Neural crest cell (in vitro differentiated cells): ENCODE measurements at regions not wholly inside any gene's neighbourhood (a gene's known extent, or its start where the extent isn't known, plus 50 kb on each side); places are given as distances from the start of the nearest gene placed in this dataset.
"Not testable (repeated sequence)": the region's sequence is repeated elsewhere in the genome, so short reads cannot be mapped to it uniquely, and the experiment has no call there.

ENCODE experiments used
- DNase-seq: peaks from one replicate; pipeline ENCODE4 v3.0.0; 2021; ENCODE audit warnings: low read depth, mixed read lengths, low spot score
- H3K27ac Mint-ChIP-seq: one replicate; pipeline ENCODE4 v1.8.0; 2021; ENCODE audit warnings: mild to moderate bottlenecking, mixed read lengths; ENCODE audit not compliant: unreplicated experiment
- H3K27me3 Mint-ChIP-seq: 2 replicates; pipeline ENCODE4 v1.8.0; 2021; ENCODE audit warnings: low read depth, mild to moderate bottlenecking, mixed read lengths
- H3K36me3 Mint-ChIP-seq: 2 replicates; pipeline ENCODE4 v1.8.0; 2021; ENCODE audit warnings: low read depth, mild to moderate bottlenecking, mixed read lengths
- H3K4me1 Mint-ChIP-seq: 2 replicates; pipeline ENCODE4 v1.8.0; 2021; ENCODE audit warnings: mixed read lengths
- H3K4me3 Mint-ChIP-seq: one replicate; pipeline ENCODE4 v1.8.0; 2021; ENCODE audit warnings: mild to moderate bottlenecking, mixed read lengths
- H3K9me3 Mint-ChIP-seq: 2 replicates; pipeline ENCODE4 v1.8.0; 2021; ENCODE audit warnings: mixed read lengths
- TF ChIP-seq, protein P1 (sequence below): fragments of 200-600 bp; sonication (generic); conservative IDR thresholded peaks from 2 replicates; pipeline ENCODE4 v1.5.0; 2021; ENCODE audit warnings: antibody characterized with exemption, mild to moderate bottlenecking

DNA sequence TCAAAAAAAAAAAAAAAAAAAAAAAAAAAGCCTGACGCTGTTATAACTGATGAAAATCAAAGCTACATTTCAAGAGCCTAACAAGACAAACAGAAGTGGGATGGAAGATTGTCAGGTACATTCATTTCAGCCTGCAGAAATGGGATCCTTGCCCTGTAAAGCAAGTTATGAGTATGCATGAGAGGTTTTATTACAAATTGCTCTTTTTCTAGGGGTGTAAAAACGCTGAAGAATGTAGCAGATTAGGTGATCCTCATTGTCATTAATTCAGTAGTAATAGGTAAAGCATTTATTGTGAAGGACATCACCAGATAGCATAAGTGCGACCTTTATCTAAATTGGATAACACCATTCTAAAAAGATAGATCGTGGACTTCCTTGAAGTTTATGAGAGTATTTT is 208.3 kb downstream of the KCNJ2 start:
- H3K36me3 Mint-ChIP-seq = no peaks in the 10 kb centered on the region
- no peak overlapping the region for H3K4me3 Mint-ChIP-seq
- peaks cover 6% of the 10 kb centered on the region for H3K9me3 Mint-ChIP-seq
- no peak for DNase-seq
- H3K4me1 Mint-ChIP-seq = peaks cover 2% of the 10 kb centered on the region
- no peaks in the 10 kb centered on the region for H3K27me3 Mint-ChIP-seq
- no peak overlapping the region for H3K27ac Mint-ChIP-seq
- TF ChIP-seq, protein P1, sequence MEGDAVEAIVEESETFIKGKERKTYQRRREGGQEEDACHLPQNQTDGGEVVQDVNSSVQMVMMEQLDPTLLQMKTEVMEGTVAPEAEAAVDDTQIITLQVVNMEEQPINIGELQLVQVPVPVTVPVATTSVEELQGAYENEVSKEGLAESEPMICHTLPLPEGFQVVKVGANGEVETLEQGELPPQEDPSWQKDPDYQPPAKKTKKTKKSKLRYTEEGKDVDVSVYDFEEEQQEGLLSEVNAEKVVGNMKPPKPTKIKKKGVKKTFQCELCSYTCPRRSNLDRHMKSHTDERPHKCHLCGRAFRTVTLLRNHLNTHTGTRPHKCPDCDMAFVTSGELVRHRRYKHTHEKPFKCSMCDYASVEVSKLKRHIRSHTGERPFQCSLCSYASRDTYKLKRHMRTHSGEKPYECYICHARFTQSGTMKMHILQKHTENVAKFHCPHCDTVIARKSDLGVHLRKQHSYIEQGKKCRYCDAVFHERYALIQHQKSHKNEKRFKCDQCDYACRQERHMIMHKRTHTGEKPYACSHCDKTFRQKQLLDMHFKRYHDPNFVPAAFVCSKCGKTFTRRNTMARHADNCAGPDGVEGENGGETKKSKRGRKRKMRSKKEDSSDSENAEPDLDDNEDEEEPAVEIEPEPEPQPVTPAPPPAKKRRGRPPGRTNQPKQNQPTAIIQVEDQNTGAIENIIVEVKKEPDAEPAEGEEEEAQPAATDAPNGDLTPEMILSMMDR = no peak

DNA sequence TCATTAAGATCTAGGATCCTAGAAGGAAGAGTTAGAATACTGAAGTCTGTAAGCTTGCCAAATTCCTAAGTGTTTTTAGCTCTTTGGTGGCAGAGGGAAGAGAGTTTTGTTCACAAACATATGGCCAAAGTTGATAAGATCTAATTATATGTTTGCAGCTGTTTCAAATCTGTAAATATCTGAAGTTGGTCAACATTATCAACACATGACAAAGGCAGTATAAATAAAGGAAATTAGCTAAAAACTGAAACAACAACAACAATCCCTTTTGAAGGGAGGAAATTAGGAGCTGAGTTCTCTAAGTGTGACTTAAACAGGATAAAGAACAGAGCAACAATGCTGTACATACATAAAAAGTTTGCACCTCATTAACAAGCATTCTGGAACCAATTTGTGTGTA is 208.7 kb downstream of the KCNJ2 start:
- H3K27ac Mint-ChIP-seq = no peak overlapping the region
- DNase-seq = no peak
- TF ChIP-seq, protein P1 = no peak
- H3K36me3 Mint-ChIP-seq = no peaks in the 10 kb centered on the region
- no peaks in the 10 kb centered on the region for H3K4me1 Mint-ChIP-seq
- no peak overlapping the region for H3K4me3 Mint-ChIP-seq
- no peaks in the 10 kb centered on the region for H3K27me3 Mint-ChIP-seq
- peaks cover 6% of the 10 kb centered on the region for H3K9me3 Mint-ChIP-seq

DNA sequence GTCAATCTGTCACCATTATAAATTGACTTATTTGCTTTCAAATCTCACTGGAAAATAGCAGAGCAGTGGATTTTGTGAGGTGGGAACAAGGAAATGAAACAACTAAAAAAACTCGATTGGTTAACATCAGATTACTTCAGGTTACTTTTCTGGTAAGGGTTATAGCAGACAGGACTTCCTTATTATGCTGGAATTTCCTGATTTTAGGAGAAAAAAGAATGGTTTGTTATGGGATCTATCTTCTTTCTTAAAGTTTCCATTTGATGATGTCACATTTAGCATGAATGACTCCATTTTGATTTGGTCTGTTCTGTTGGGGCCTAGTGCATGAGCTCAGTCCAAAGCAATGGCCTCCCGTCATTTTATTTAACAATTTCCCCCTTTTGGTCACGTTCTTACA is 210.6 kb downstream of the KCNJ2 start:
- Mint-ChIP-seq H3K27me3 (no peaks in the 10 kb centered on the region), H3K36me3 (no peaks in the 10 kb centered on the region), H3K4me3 (no peak overlapping the region), H3K27ac (no peak overlapping the region), H3K9me3 (no peaks in the 10 kb centered on the region), H3K4me1 (no peaks in the 10 kb centered on the region)
- TF ChIP-seq, protein P1 = no peak
- no peak for DNase-seq

DNA sequence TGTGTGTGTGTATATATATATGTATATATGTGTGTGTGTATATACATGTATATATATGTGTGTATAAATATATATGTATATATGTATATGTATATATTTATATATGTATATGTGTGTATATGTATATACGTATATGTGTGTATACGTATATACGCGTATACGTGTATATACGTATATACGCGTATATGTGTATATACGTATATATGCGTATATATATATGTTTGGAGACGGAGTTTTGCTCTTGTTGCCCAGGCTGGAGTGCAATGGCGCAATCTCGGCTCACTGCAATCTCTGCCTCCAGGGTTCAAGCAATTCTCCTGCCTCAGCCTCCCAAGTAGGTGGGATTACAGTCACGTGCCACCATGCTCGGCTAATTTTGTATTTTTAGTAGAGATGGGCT is 212.6 kb downstream of the KCNJ2 start:
- H3K4me1 Mint-ChIP-seq, H3K36me3 Mint-ChIP-seq, H3K27me3 Mint-ChIP-seq, DNase-seq, H3K9me3 Mint-ChIP-seq, H3K27ac Mint-ChIP-seq, H3K4me3 Mint-ChIP-seq: not testable (repeated sequence)

DNA sequence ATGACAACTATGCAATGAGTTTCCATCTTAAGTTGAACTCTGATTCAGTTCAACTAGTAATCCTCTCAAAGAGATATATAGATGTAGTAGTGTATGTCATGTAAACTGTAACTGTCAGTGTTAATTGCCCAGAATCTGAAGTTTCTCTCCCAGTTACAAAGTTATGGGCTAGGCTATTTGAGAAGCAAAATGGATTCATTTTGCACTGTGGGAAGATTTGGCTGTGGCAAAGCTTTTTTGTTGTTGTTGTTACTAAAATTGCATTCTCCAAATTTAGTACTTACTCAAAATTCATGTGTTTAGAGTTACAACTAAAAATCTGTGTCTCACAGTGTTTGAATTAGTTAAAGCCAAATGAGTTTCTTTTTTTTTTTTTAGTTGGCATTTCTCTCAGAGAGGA is 219.0 kb downstream of the KCNJ2 start:
- Mint-ChIP-seq H3K36me3 (no peaks in the 10 kb centered on the region), H3K4me3 (no peak overlapping the region), H3K4me1 (peaks cover 5% of the 10 kb centered on the region), H3K9me3 (peaks cover 2% of the 10 kb centered on the region), H3K27ac (no peak overlapping the region), H3K27me3 (no peaks in the 10 kb centered on the region)
- no peak for DNase-seq
- TF ChIP-seq, protein P1 = no peak

DNA sequence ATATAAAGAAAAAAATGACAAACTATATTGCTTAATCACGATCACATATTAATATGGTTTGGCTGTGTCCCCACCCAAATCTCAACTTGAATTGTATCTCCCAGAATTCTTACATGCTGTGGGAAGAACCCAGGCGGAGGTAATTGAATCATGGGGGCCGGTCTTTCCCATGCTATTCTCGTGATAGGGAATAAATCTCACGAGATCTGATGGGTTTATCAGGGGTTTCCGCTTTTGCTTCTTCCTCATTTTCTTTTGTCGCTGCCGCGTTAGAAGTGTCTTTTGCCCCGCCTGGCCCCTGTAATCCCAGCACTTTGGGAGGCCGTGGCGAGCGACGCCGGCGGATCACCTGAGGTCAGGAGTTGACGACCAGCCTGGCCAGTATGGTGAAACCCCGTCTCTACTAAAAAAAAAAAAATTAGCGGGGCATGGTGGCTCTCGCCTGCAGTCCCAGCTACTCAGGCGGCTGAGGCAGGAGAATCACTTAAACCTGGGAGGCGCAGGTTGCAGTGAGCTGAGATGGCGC is 220.0 kb downstream of the KCNJ2 start:
- not testable (repeated sequence) for H3K36me3 Mint-ChIP-seq, H3K4me3 Mint-ChIP-seq, H3K4me1 Mint-ChIP-seq, H3K27ac Mint-ChIP-seq, H3K27me3 Mint-ChIP-seq, H3K9me3 Mint-ChIP-seq, DNase-seq

DNA sequence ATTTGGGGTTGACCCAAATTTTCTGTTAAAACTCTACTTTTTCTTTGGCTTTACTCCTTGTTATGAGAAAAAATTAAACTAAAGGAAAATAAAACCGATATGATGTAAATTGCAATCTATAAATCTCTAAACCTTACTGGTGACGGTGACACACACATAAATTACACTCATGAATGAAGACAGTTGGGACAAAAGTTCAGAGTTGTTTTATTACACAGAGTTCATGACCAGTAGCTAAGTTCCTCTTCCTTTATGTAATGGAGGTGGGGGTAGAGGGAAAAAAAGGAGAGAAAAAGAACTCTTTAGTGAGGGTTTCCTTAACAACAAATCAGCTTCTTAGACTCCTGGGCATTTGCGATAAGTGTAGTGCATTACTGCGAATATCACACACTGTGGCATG is 220.7 kb downstream of the KCNJ2 start:
- no peak overlapping the region for H3K27ac Mint-ChIP-seq
- H3K27me3 Mint-ChIP-seq = no peaks in the 10 kb centered on the region
- H3K4me1 Mint-ChIP-seq = peaks cover 5% of the 10 kb centered on the region
- no peak overlapping the region for H3K4me3 Mint-ChIP-seq
- TF ChIP-seq, protein P1 = no peak
- peaks cover 2% of the 10 kb centered on the region for H3K9me3 Mint-ChIP-seq
- no peak for DNase-seq
- no peaks in the 10 kb centered on the region for H3K36me3 Mint-ChIP-seq
